IMR-90 (cell line): ENCODE measurements at regions not wholly inside any gene's neighbourhood (a gene's known extent, or its start where the extent isn't known, plus 50 kb on each side); places are given as distances from the start of the nearest gene placed in this dataset.
A peak's percentile ranks its signal among the peaks of the same experiment; 100 is the strongest.

Experiments used
- BHLHE40 ChIP-seq: fragments of 150-350 bp; IDR thresholded peaks from 2 replicates; pipeline ENCODE4 v1.6.1; 2016; ENCODE audit warnings: mild to moderate bottlenecking, low read depth, low read length
- CEBPB ChIP-seq: IDR thresholded peaks from 2 replicates; pipeline ENCODE4 v1.6.1; 2012; ENCODE audit warnings: low read depth, low read length, improper control_type of control experiment
- NFE2L2 ChIP-seq: fragments of 150-350 bp; IDR thresholded peaks from 2 replicates; pipeline ENCODE4 v1.6.1; 2016; ENCODE audit warnings: low read depth, mild to moderate bottlenecking, low read length
- POLR2A ChIP-seq: IDR thresholded peaks from 2 replicates; pipeline ENCODE4 v1.6.1; 2012; ENCODE audit warnings: mild to moderate bottlenecking, low read depth, low read length
- RFX5 ChIP-seq: IDR thresholded peaks from 2 replicates; pipeline ENCODE4 v1.8.0; 2012; ENCODE audit warnings: low read depth, mild to moderate bottlenecking, low read length, moderate library complexity
- TF ChIP-seq, protein P1 (sequence below): conservative IDR thresholded peaks from 2 replicates; pipeline ENCODE4 v1.5.1; 2012; ENCODE audit warnings: mild to moderate bottlenecking, low read depth, low read length, improper control_type of control experiment

DNA sequence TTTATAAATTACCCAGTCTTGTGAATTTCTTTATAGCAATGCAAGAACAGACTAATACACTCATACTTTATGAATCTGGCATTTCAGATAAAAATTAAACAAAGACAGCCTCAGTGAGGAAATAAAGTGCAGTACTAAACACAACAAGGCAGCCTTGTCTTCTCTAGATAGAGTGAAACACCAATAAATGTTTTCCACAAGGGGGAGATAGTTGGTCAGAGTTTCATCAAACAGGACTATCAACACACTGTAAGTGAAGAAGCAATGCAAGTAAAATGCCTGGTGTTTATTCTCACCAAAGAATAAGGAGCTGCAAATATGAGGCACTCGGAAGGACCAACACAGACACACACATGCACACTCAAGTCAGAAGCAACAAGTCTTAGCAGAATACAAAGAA lies 62.8 kb downstream of the FAM9B start:
- TF ChIP-seq, protein P1, sequence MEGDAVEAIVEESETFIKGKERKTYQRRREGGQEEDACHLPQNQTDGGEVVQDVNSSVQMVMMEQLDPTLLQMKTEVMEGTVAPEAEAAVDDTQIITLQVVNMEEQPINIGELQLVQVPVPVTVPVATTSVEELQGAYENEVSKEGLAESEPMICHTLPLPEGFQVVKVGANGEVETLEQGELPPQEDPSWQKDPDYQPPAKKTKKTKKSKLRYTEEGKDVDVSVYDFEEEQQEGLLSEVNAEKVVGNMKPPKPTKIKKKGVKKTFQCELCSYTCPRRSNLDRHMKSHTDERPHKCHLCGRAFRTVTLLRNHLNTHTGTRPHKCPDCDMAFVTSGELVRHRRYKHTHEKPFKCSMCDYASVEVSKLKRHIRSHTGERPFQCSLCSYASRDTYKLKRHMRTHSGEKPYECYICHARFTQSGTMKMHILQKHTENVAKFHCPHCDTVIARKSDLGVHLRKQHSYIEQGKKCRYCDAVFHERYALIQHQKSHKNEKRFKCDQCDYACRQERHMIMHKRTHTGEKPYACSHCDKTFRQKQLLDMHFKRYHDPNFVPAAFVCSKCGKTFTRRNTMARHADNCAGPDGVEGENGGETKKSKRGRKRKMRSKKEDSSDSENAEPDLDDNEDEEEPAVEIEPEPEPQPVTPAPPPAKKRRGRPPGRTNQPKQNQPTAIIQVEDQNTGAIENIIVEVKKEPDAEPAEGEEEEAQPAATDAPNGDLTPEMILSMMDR: peak; percentile 51
- TF ChIP-seq RFX5 (no peak), POLR2A (no peak), NFE2L2 (no peak), CEBPB (no peak), BHLHE40 (no peak)
